Neural crest cell (in vitro differentiated cells): ENCODE measurements at regions not wholly inside any gene's neighbourhood (a gene's known extent, or its start where the extent isn't known, plus 50 kb on each side); places are given as distances from the start of the nearest gene placed in this dataset.

ENCODE experiments used
- DNase-seq: peaks from one replicate; pipeline ENCODE4 v3.0.0; 2021; ENCODE audit warnings: low read depth, mixed read lengths, low spot score
- H3K27ac Mint-ChIP-seq: one replicate; pipeline ENCODE4 v1.8.0; 2021; ENCODE audit warnings: mild to moderate bottlenecking, mixed read lengths; ENCODE audit not compliant: unreplicated experiment
- H3K27me3 Mint-ChIP-seq: 2 replicates; pipeline ENCODE4 v1.8.0; 2021; ENCODE audit warnings: low read depth, mild to moderate bottlenecking, mixed read lengths
- H3K36me3 Mint-ChIP-seq: 2 replicates; pipeline ENCODE4 v1.8.0; 2021; ENCODE audit warnings: low read depth, mild to moderate bottlenecking, mixed read lengths
- H3K4me1 Mint-ChIP-seq: 2 replicates; pipeline ENCODE4 v1.8.0; 2021; ENCODE audit warnings: mixed read lengths
- H3K4me3 Mint-ChIP-seq: one replicate; pipeline ENCODE4 v1.8.0; 2021; ENCODE audit warnings: mild to moderate bottlenecking, mixed read lengths
- H3K9me3 Mint-ChIP-seq: 2 replicates; pipeline ENCODE4 v1.8.0; 2021; ENCODE audit warnings: mixed read lengths
- CTCF ChIP-seq: fragments of 200-600 bp; sonication (generic); conservative IDR thresholded peaks from 2 replicates; pipeline ENCODE4 v1.5.0; 2021; ENCODE audit warnings: antibody characterized with exemption, mild to moderate bottlenecking

GRCh38 chr12:58387199-58387598, 445.8 kb downstream of the ATP23 start:
- no peak for DNase-seq
- Mint-ChIP-seq H3K27ac (no peak overlapping the region), H3K9me3 (no peaks in the 10 kb centered on the region), H3K27me3 (no peaks in the 10 kb centered on the region), H3K4me1 (no peaks in the 10 kb centered on the region), H3K36me3 (no peaks in the 10 kb centered on the region), H3K4me3 (no peak overlapping the region)
- no peak for TF ChIP-seq CTCF

GRCh38 chr12:58388261-58388660, 446.9 kb downstream of the ATP23 start:
- Mint-ChIP-seq H3K4me3 (no peak overlapping the region), H3K36me3 (no peaks in the 10 kb centered on the region), H3K4me1 (no peaks in the 10 kb centered on the region), H3K27me3 (no peaks in the 10 kb centered on the region), H3K9me3 (no peaks in the 10 kb centered on the region), H3K27ac (no peak overlapping the region)
- DNase-seq = no peak
- TF ChIP-seq CTCF = no peak

- no peak for DNase-seq
- H3K36me3 Mint-ChIP-seq = no peaks in the 10 kb centered on the region
- no peak overlapping the region for H3K27ac Mint-ChIP-seq
- no peak overlapping the region for H3K4me3 Mint-ChIP-seq
- H3K27me3 Mint-ChIP-seq = no peaks in the 10 kb centered on the region
- no peak for TF ChIP-seq CTCF
- H3K9me3 Mint-ChIP-seq = no peaks in the 10 kb centered on the region
- H3K4me1 Mint-ChIP-seq = no peaks in the 10 kb centered on the region
Observed at GRCh38 chr12:58393152-58393551, 451.8 kb downstream of the ATP23 start.

GRCh38 chr12:58395056-58395455, 453.7 kb downstream of the ATP23 start:
- no peaks in the 10 kb centered on the region for H3K36me3 Mint-ChIP-seq
- H3K27me3 Mint-ChIP-seq = no peaks in the 10 kb centered on the region
- H3K9me3 Mint-ChIP-seq = peaks cover 9% of the 10 kb centered on the region
- no peak overlapping the region for H3K4me3 Mint-ChIP-seq
- TF ChIP-seq CTCF = no peak
- no peaks in the 10 kb centered on the region for H3K4me1 Mint-ChIP-seq
- no peak for DNase-seq
- H3K27ac Mint-ChIP-seq = no peak overlapping the region

GRCh38 chr12:58395470-58395869, 454.1 kb downstream of the ATP23 start:
- Mint-ChIP-seq H3K9me3 (peaks cover 11% of the 10 kb centered on the region), H3K36me3 (no peaks in the 10 kb centered on the region), H3K27me3 (no peaks in the 10 kb centered on the region), H3K4me1 (no peaks in the 10 kb centered on the region), H3K27ac (no peak overlapping the region), H3K4me3 (no peak overlapping the region)
- TF ChIP-seq CTCF = no peak
- DNase-seq = no peak

GRCh38 chr12:58396239-58396638, 454.9 kb downstream of the ATP23 start:
- peaks cover 14% of the 10 kb centered on the region for H3K9me3 Mint-ChIP-seq
- H3K27ac Mint-ChIP-seq = no peak overlapping the region
- DNase-seq = no peak
- H3K4me3 Mint-ChIP-seq = no peak overlapping the region
- no peak for TF ChIP-seq CTCF
- H3K27me3 Mint-ChIP-seq = no peaks in the 10 kb centered on the region
- H3K4me1 Mint-ChIP-seq = no peaks in the 10 kb centered on the region
- no peaks in the 10 kb centered on the region for H3K36me3 Mint-ChIP-seq
